Neural progenitor cell (in vitro differentiated cells): ENCODE measurements at regions not wholly inside any gene's neighbourhood (a gene's known extent, or its start where the extent isn't known, plus 50 kb on each side); places are given as distances from the start of the nearest gene placed in this dataset.
A peak's percentile ranks its signal among the peaks of the same experiment; 100 is the strongest.

Experiments
- DNase-seq: peaks from one replicate; pipeline ENCODE4 v3.0.0-alpha.2; 2016; ENCODE audit warnings: low spot score
- H2AFZ ChIP-seq: fragments of 200-600 bp; sonication (generic); replicated peaks from 2 replicates; pipeline ENCODE4 v1.6.1; 2016; ENCODE audit warnings: antibody characterized with exemption
- H3F3A ChIP-seq: fragments of 200-600 bp; sonication (generic); 2 replicates; pipeline ENCODE4 v1.6.1; 2016; ENCODE audit warnings: antibody characterized with exemption, low read depth
- H3K27ac ChIP-seq: fragments of 200-600 bp; sonication (generic); 2 replicates; pipeline ENCODE4 v1.5.1; 2016; ENCODE audit warnings: mild to moderate bottlenecking
- H3K27me3 ChIP-seq: fragments of 200-600 bp; sonication (generic); 2 replicates; pipeline ENCODE4 v1.6.1; 2016; ENCODE audit warnings: mild to moderate bottlenecking, moderate library complexity
- H3K36me3 ChIP-seq: fragments of 200-600 bp; sonication (generic); 2 replicates; pipeline ENCODE4 v1.5.1; 2016
- H3K4me1 ChIP-seq: fragments of 200-600 bp; sonication (generic); 2 replicates; pipeline ENCODE4 v1.6.1; 2016; ENCODE audit warnings: mixed run types
- H3K4me2 ChIP-seq: fragments of 200-600 bp; sonication (generic); 2 replicates; pipeline ENCODE4 v1.6.1; 2016
- H3K4me3 ChIP-seq: fragments of 200-600 bp; sonication (generic); 2 replicates; pipeline ENCODE4 v1.5.1; 2016
- H3K79me2 ChIP-seq: fragments of 200-600 bp; sonication (generic); 2 replicates; pipeline ENCODE4 v1.6.1; 2016; ENCODE audit warnings: low read depth
- H3K9ac ChIP-seq: fragments of 200-600 bp; sonication (generic); 2 replicates; pipeline ENCODE4 v1.6.1; 2016
- H3K9me3 ChIP-seq: fragments of 200-600 bp; sonication (generic); 2 replicates; pipeline ENCODE4 v1.5.1; 2016; ENCODE audit warnings: low read depth
- H4K20me1 ChIP-seq: fragments of 200-600 bp; sonication (generic); 2 replicates; pipeline ENCODE4 v1.6.1; 2016; ENCODE audit warnings: low read depth
- H3K27ac Mint-ChIP-seq: 3 replicates; pipeline ENCODE4 v1.8.0; 2021; ENCODE audit warnings: mixed read lengths
- H3K27me3 Mint-ChIP-seq: 2 replicates; pipeline ENCODE4 v1.8.0; 2022; ENCODE audit warnings: low read depth, mild to moderate bottlenecking, inconsistent platforms, moderate library complexity, mixed read lengths; ENCODE audit not compliant: insufficient read depth
- H3K36me3 Mint-ChIP-seq: 3 replicates; pipeline ENCODE4 v1.8.0; 2021; ENCODE audit warnings: mixed read lengths
- H3K4me1 Mint-ChIP-seq: 3 replicates; pipeline ENCODE4 v1.8.0; 2021; ENCODE audit warnings: mixed read lengths
- H3K4me3 Mint-ChIP-seq: 3 replicates; pipeline ENCODE4 v1.8.0; 2021; ENCODE audit warnings: mild to moderate bottlenecking, moderate library complexity, mixed read lengths
- H3K9me3 Mint-ChIP-seq: 3 replicates; pipeline ENCODE4 v1.8.0; 2020; ENCODE audit warnings: mixed read lengths
- CTCF ChIP-seq: fragments of 200-600 bp; sonication (generic); IDR thresholded peaks from 2 replicates; pipeline ENCODE4 v1.5.1; 2017; ENCODE audit warnings: antibody characterized with exemption, mild to moderate bottlenecking
- EZH2 ChIP-seq: fragments of 200-600 bp; sonication (generic); IDR thresholded peaks from 2 replicates; pipeline ENCODE4 v1.6.1; 2017; ENCODE audit warnings: antibody characterized with exemption, mild to moderate bottlenecking, moderate library complexity
- EZH2phosphoT487 ChIP-seq: fragments of 200-600 bp; sonication (generic); IDR thresholded peaks from 2 replicates; pipeline ENCODE4 v1.6.1; 2017; ENCODE audit warnings: antibody characterized with exemption

GRCh38 chr9:127556871-127557270 lies 55.2 kb upstream of the STXBP1 start:
- H3K9me3 ChIP-seq: no peaks in the 10 kb centered on the region
- H3K4me2 ChIP-seq: peak overlapping the region; percentile 25
- no peak overlapping the region for H2AFZ ChIP-seq
- peaks cover 29% of the 10 kb centered on the region for H3K79me2 ChIP-seq
- TF ChIP-seq CTCF: no peak
- TF ChIP-seq EZH2: no peak
- no peak for TF ChIP-seq EZH2phosphoT487
- no peaks in the 10 kb centered on the region for H3K27me3 ChIP-seq
- H3K4me1 Mint-ChIP-seq: peaks cover 66% of the 10 kb centered on the region
- no peak overlapping the region for H3K27ac ChIP-seq
- no peak overlapping the region for H3K4me3 ChIP-seq
- no peaks in the 10 kb centered on the region for H3K36me3 ChIP-seq
- peaks cover 11% of the 10 kb centered on the region for H3K27me3 Mint-ChIP-seq
- H3K27ac Mint-ChIP-seq: no peak overlapping the region
- no peak for DNase-seq
- no peaks in the 10 kb centered on the region for H3K9me3 Mint-ChIP-seq
- no peaks in the 10 kb centered on the region for H3K36me3 Mint-ChIP-seq
- H3K9ac ChIP-seq: no peak overlapping the region
- no peak overlapping the region for H3K4me3 Mint-ChIP-seq
- peaks cover 8% of the 10 kb centered on the region for H4K20me1 ChIP-seq
- H3K4me1 ChIP-seq: peaks cover 40% of the 10 kb centered on the region
- H3F3A ChIP-seq: peaks cover 26% of the 10 kb centered on the region

GRCh38 chr9:127557466-127557869 lies 54.6 kb upstream of the STXBP1 start:
- no peaks in the 10 kb centered on the region for H3K36me3 Mint-ChIP-seq
- no peak for TF ChIP-seq EZH2phosphoT487
- H3K27me3 ChIP-seq: no peaks in the 10 kb centered on the region
- H3K36me3 ChIP-seq: no peaks in the 10 kb centered on the region
- peak overlapping the region; percentile 33 for H3K4me3 Mint-ChIP-seq
- H3K4me1 ChIP-seq: peaks cover 40% of the 10 kb centered on the region
- H3K4me3 ChIP-seq: no peak overlapping the region
- no peak overlapping the region for H2AFZ ChIP-seq
- no peaks in the 10 kb centered on the region for H3K9me3 Mint-ChIP-seq
- H3K4me2 ChIP-seq: peak overlapping the region; percentile 25
- H3K79me2 ChIP-seq: peaks cover 29% of the 10 kb centered on the region
- peaks cover 11% of the 10 kb centered on the region for H3K27me3 Mint-ChIP-seq
- peak; percentile 53 for DNase-seq
- H3K4me1 Mint-ChIP-seq: peaks cover 71% of the 10 kb centered on the region
- H4K20me1 ChIP-seq: peaks cover 8% of the 10 kb centered on the region
- peaks cover 26% of the 10 kb centered on the region for H3F3A ChIP-seq
- H3K9me3 ChIP-seq: no peaks in the 10 kb centered on the region
- H3K27ac ChIP-seq: peak overlapping the region; percentile 80
- H3K27ac Mint-ChIP-seq: no peak overlapping the region
- H3K9ac ChIP-seq: no peak overlapping the region

GRCh38 chr9:127557998-127558546 lies 54.0 kb upstream of the STXBP1 start:
- H3K27ac ChIP-seq: peak overlapping the region; percentile 80
- H3K79me2 ChIP-seq: peaks cover 29% of the 10 kb centered on the region
- H3K9ac ChIP-seq: no peak overlapping the region
- peaks cover 26% of the 10 kb centered on the region for H3F3A ChIP-seq
- peaks cover 14% of the 10 kb centered on the region for H3K27me3 Mint-ChIP-seq
- H3K4me2 ChIP-seq: no peak overlapping the region
- H3K36me3 Mint-ChIP-seq: peaks cover 3% of the 10 kb centered on the region
- peak overlapping the region; percentile 82 for H3K27ac Mint-ChIP-seq
- no peaks in the 10 kb centered on the region for H3K9me3 Mint-ChIP-seq
- peaks cover 76% of the 10 kb centered on the region for H3K4me1 Mint-ChIP-seq
- H3K4me3 Mint-ChIP-seq: peak overlapping the region; percentile 4
- no peak for DNase-seq
- TF ChIP-seq CTCF (no peak), EZH2 (no peak), EZH2phosphoT487 (no peak)
- peaks cover 40% of the 10 kb centered on the region for H3K4me1 ChIP-seq
- H3K27me3 ChIP-seq: no peaks in the 10 kb centered on the region
- peaks cover 8% of the 10 kb centered on the region for H4K20me1 ChIP-seq
- H3K4me3 ChIP-seq: no peak overlapping the region
- H2AFZ ChIP-seq: no peak overlapping the region
- H3K9me3 ChIP-seq: no peaks in the 10 kb centered on the region
- no peaks in the 10 kb centered on the region for H3K36me3 ChIP-seq

GRCh38 chr9:127558581-127559246 lies 53.4 kb upstream of the STXBP1 start:
- Histone ChIP-seq H3K36me3 (no peaks in the 10 kb centered on the region), H3K27me3 (no peaks in the 10 kb centered on the region), H3K9ac (no peak overlapping the region), H4K20me1 (peaks cover 8% of the 10 kb centered on the region), H3K4me2 (no peak overlapping the region), H2AFZ (no peak overlapping the region), H3K4me1 (peaks cover 40% of the 10 kb centered on the region), H3K79me2 (peaks cover 29% of the 10 kb centered on the region), H3F3A (peaks cover 26% of the 10 kb centered on the region), H3K27ac (peak overlapping the region; percentile 80), H3K9me3 (no peaks in the 10 kb centered on the region), H3K4me3 (no peak overlapping the region)
- no peak for TF ChIP-seq EZH2
- TF ChIP-seq CTCF: no peak
- no peak for TF ChIP-seq EZH2phosphoT487
- H3K4me1 Mint-ChIP-seq: peaks cover 78% of the 10 kb centered on the region
- no peak for DNase-seq
- no peaks in the 10 kb centered on the region for H3K9me3 Mint-ChIP-seq
- H3K36me3 Mint-ChIP-seq: peaks cover 4% of the 10 kb centered on the region
- peak overlapping the region; percentile 33 for H3K4me3 Mint-ChIP-seq
- H3K27ac Mint-ChIP-seq: peak overlapping the region; percentile 78
- peaks cover 14% of the 10 kb centered on the region for H3K27me3 Mint-ChIP-seq
